GM12878 (cell line): ENCODE measurements at regions not wholly inside any gene's neighbourhood (a gene's known extent, or its start where the extent isn't known, plus 50 kb on each side); places are given as distances from the start of the nearest gene placed in this dataset.

Experiments used
- CHD1 ChIP-seq: IDR thresholded peaks from 2 replicates; pipeline ENCODE4 v1.6.1; 2012; ENCODE audit warnings: low read depth, low read length, improper control_type of control experiment
- EED ChIP-seq: sonication (generic); IDR thresholded peaks from 2 replicates; pipeline ENCODE4 v1.6.1; 2016; ENCODE audit warnings: antibody characterized with exemption, low read depth
- ELK1 ChIP-seq: IDR thresholded peaks from 2 replicates; pipeline ENCODE4 v1.6.1; 2012; ENCODE audit warnings: low read depth, low read length, improper control_type of control experiment
- EP300 ChIP-seq, 2 experiments: fragments of 150-350 bp in 1 of 2; IDR thresholded peaks; 2 replicates each; pipeline ENCODE4 v1.6.1; 2011 to 2012; ENCODE audit warnings: low read depth in 2 of 2, low read length in 2 of 2, borderline replicate concordance in 1 of 2, improper control_type of control experiment in 1 of 2, inconsistent platforms in 1 of 2; ENCODE audit not compliant: control insufficient read depth in 1 of 2
- ETV6 ChIP-seq, 2 experiments: fragments of 450-650 bp in 1 of 2; IDR thresholded peaks in 1 of 2; conservative IDR thresholded peaks in 1 of 2; 2 replicates each; pipeline ENCODE4 v1.6.1; 2014; ENCODE audit warnings: antibody characterized with exemption in 1 of 2, borderline replicate concordance in 1 of 2, low read depth in 1 of 2, mild to moderate bottlenecking in 1 of 2, moderate library complexity in 1 of 2
- EZH2 ChIP-seq: IDR thresholded peaks from 2 replicates; pipeline ENCODE4 v1.6.1; 2012; ENCODE audit warnings: low read depth, mild to moderate bottlenecking, control low read depth, inconsistent platforms, low read length, borderline replicate concordance; ENCODE audit not compliant: control insufficient read depth
- GATAD2B ChIP-seq: fragments of 450-650 bp; conservative IDR thresholded peaks from 2 replicates; pipeline ENCODE4 v1.6.1; 2017; ENCODE audit warnings: low read depth, mild to moderate bottlenecking, moderate library complexity
- JUND ChIP-seq: IDR thresholded peaks from 2 replicates; pipeline ENCODE4 v1.6.1; 2012; ENCODE audit warnings: low read depth, mild to moderate bottlenecking, low read length, improper control_type of control experiment, moderate library complexity
- KDM1A ChIP-seq: fragments of 200-600 bp; sonication (generic); IDR thresholded peaks from 2 replicates; pipeline ENCODE4 v1.6.1; 2016; ENCODE audit warnings: borderline replicate concordance
- PAX8 ChIP-seq: fragments of 450-650 bp; IDR thresholded peaks from 2 replicates; pipeline ENCODE4 v1.6.1; 2017; ENCODE audit warnings: mild to moderate bottlenecking, moderate library complexity
- TAF1 ChIP-seq: IDR thresholded peaks from 2 replicates; pipeline ENCODE4 v1.6.1; 2011; ENCODE audit warnings: mild to moderate bottlenecking, low read depth, low read length, borderline replicate concordance
- TCF12 ChIP-seq: IDR thresholded peaks from 2 replicates; pipeline ENCODE4 v1.6.1; 2011; ENCODE audit warnings: low read depth, mild to moderate bottlenecking, low read length
- ZBTB40 ChIP-seq: fragments of 450-650 bp; IDR thresholded peaks from 2 replicates; pipeline ENCODE4 v1.6.1; 2016; ENCODE audit warnings: mild to moderate bottlenecking, moderate library complexity, borderline replicate concordance
- TF ChIP-seq, protein P1 (sequence below), 3 experiments: IDR thresholded peaks in 2 of 3; conservative IDR thresholded peaks in 1 of 3; 2 replicates each; pipeline ENCODE4 v1.5.1; 2011; ENCODE audit warnings: low read depth in 3 of 3, low read length in 3 of 3, mild to moderate bottlenecking in 3 of 3, control low read depth in 2 of 3, moderate library complexity in 2 of 3, inconsistent platforms in 1 of 3, mixed read lengths in 1 of 3; ENCODE audit not compliant: control insufficient read depth in 2 of 3, insufficient read depth in 1 of 3; ENCODE audit errors: extremely low read depth in 1 of 3

GRCh38 chr17:13407381-13407780 is 194.3 kb downstream of the HS3ST3A1 start:
- no peak for TF ChIP-seq TAF1
- TF ChIP-seq CHD1 = no peak
- TF ChIP-seq, protein P1, sequence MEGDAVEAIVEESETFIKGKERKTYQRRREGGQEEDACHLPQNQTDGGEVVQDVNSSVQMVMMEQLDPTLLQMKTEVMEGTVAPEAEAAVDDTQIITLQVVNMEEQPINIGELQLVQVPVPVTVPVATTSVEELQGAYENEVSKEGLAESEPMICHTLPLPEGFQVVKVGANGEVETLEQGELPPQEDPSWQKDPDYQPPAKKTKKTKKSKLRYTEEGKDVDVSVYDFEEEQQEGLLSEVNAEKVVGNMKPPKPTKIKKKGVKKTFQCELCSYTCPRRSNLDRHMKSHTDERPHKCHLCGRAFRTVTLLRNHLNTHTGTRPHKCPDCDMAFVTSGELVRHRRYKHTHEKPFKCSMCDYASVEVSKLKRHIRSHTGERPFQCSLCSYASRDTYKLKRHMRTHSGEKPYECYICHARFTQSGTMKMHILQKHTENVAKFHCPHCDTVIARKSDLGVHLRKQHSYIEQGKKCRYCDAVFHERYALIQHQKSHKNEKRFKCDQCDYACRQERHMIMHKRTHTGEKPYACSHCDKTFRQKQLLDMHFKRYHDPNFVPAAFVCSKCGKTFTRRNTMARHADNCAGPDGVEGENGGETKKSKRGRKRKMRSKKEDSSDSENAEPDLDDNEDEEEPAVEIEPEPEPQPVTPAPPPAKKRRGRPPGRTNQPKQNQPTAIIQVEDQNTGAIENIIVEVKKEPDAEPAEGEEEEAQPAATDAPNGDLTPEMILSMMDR (IDR thresholded peaks at IDR 0.05 in 2 of 3, conservative IDR thresholded peaks at IDR 0.05 in 1 of 3; ENCODE audit: control insufficient read depth in 2 of 3, extremely low read depth in 1 of 3, insufficient read depth in 1 of 3, low read depth in 3 of 3, low read length in 3 of 3) = no peak
- no peak for TF ChIP-seq EED
- TF ChIP-seq EP300 (IDR thresholded peaks at IDR 0.05; ENCODE audit: borderline replicate concordance in 1 of 2, control insufficient read depth in 1 of 2, low read depth in 2 of 2, low read length in 2 of 2) = no peak
- TF ChIP-seq JUND = no peak
- no peak for TF ChIP-seq GATAD2B
- TF ChIP-seq ELK1 = no peak
- TF ChIP-seq ZBTB40 = no peak
- TF ChIP-seq PAX8 = no peak
- TF ChIP-seq ETV6 (conservative IDR thresholded peaks at IDR 0.05 in 1 of 2, IDR thresholded peaks at IDR 0.05 in 1 of 2; ENCODE audit: borderline replicate concordance in 1 of 2, low read depth in 1 of 2) = no peak
- TF ChIP-seq EZH2 = no peak
- TF ChIP-seq TCF12 = no peak
- TF ChIP-seq KDM1A = no peak
